ENCODE measurements at regions not wholly inside any gene's neighbourhood (a gene's known extent, or its start where the extent isn't known, plus 50 kb on each side); places are given as distances from the start of the nearest gene placed in this dataset.

GRCh38 chr21:20942523-20942922 is 55.7 kb upstream of the NCAM2 start:
- intact Hi-C loops (cut with micrococcal nuclease; ENCODE audit: unreplicated experiment), result no loop called here
- TF ChIP-seq CTCF (conservative IDR thresholded peaks at IDR 0.05; ENCODE audit: low read length) (no peak), EZH2phosphoT487 (IDR thresholded peaks at IDR 0.05; ENCODE audit: borderline replicate concordance, low read depth, low read length) (no peak)
- POLR2A ChIA-PET, result interaction anchor here (0.6 kb wide), 1 partner anchor 75 kb away, joined by 4 read pairs; no protein-coding TSS in a partner anchor
- Histone ChIP-seq H4K20me1 (ENCODE audit: insufficient read depth, low read length) (no peaks in the 10 kb centered on the region), H3K9me3 (ENCODE audit: low read length) (peaks cover 34% of the 10 kb centered on the region; the same call in 1 of the 2 replicates), H3K9me2 (ENCODE audit: insufficient read depth, low read length) (no peaks in the 10 kb centered on the region), H3K4me3 (ENCODE audit: low read depth, low read length, poor library complexity, severe bottlenecking) (no peak overlapping the region), H3K4me2 (ENCODE audit: low read length) (no peak overlapping the region), H3K4me1 (ENCODE audit: insufficient read depth, low read length, poor library complexity, severe bottlenecking) (no peaks in the 10 kb centered on the region), H2AFZ (ENCODE audit: low read length) (no peak overlapping the region), H3K27ac (ENCODE audit: low read depth, low read length, poor library complexity, severe bottlenecking) (no peak overlapping the region), H3K79me2 (ENCODE audit: insufficient read depth, low read depth, low read length) (no peaks in the 10 kb centered on the region), H3K36me3 (ENCODE audit: insufficient read depth, low read length) (no peaks in the 10 kb centered on the region)
- no peak for DNase-seq (ENCODE audit: low spot score)
- BruUV-seq (replicated peaks), result no TSS peak
- CTCF ChIA-PET (ENCODE audit: unreplicated experiment), result no interaction called here

GRCh38 chr21:20943561-20943997 is 54.6 kb upstream of the NCAM2 start:
- intact Hi-C loops (cut with micrococcal nuclease; ENCODE audit: unreplicated experiment), result no loop called here
- peaks cover 33% of the 10 kb centered on the region; the same call in 1 of the 2 replicates for H3K9me3 ChIP-seq (ENCODE audit: low read length)
- H3K36me3 ChIP-seq (ENCODE audit: insufficient read depth, low read length), result no peaks in the 10 kb centered on the region
- POLR2A ChIA-PET, result no interaction called here
- H3K4me2 ChIP-seq (ENCODE audit: low read length), result no peak overlapping the region
- H3K9me2 ChIP-seq (ENCODE audit: insufficient read depth, low read length), result no peaks in the 10 kb centered on the region
- H3K4me1 ChIP-seq (ENCODE audit: insufficient read depth, low read length, poor library complexity, severe bottlenecking), result no peaks in the 10 kb centered on the region
- no peak for DNase-seq (ENCODE audit: low spot score)
- H3K4me3 ChIP-seq (ENCODE audit: low read depth, low read length, poor library complexity, severe bottlenecking), result no peak overlapping the region
- H4K20me1 ChIP-seq (ENCODE audit: insufficient read depth, low read length), result no peaks in the 10 kb centered on the region
- no peak for TF ChIP-seq CTCF (conservative IDR thresholded peaks at IDR 0.05; ENCODE audit: low read length)
- no peak for TF ChIP-seq EZH2phosphoT487 (IDR thresholded peaks at IDR 0.05; ENCODE audit: borderline replicate concordance, low read depth, low read length)
- no TSS peak for BruUV-seq (replicated peaks)
- H2AFZ ChIP-seq (ENCODE audit: low read length), result no peak overlapping the region
- no peaks in the 10 kb centered on the region for H3K79me2 ChIP-seq (ENCODE audit: insufficient read depth, low read depth, low read length)
- CTCF ChIA-PET (ENCODE audit: unreplicated experiment), result no interaction called here
- H3K27ac ChIP-seq (ENCODE audit: low read depth, low read length, poor library complexity, severe bottlenecking), result no peak overlapping the region

- ChIA-PET POLR2A (no interaction called here), CTCF (ENCODE audit: unreplicated experiment) (no interaction called here)
- H3K9me2 ChIP-seq (ENCODE audit: insufficient read depth, low read length), result no peaks in the 10 kb centered on the region
- no peak overlapping the region for H3K4me2 ChIP-seq (ENCODE audit: low read length)
- no peak overlapping the region for H3K27ac ChIP-seq (ENCODE audit: low read depth, low read length, poor library complexity, severe bottlenecking)
- no peak overlapping the region for H2AFZ ChIP-seq (ENCODE audit: low read length)
- intact Hi-C loops (cut with micrococcal nuclease; ENCODE audit: unreplicated experiment), result no loop called here
- H3K9me3 ChIP-seq (ENCODE audit: low read length), result peaks cover 31% of the 10 kb centered on the region
- no TSS peak for BruUV-seq (replicated peaks)
- no peaks in the 10 kb centered on the region for H3K4me1 ChIP-seq (ENCODE audit: insufficient read depth, low read length, poor library complexity, severe bottlenecking)
- no peaks in the 10 kb centered on the region for H4K20me1 ChIP-seq (ENCODE audit: insufficient read depth, low read length)
- H3K79me2 ChIP-seq (ENCODE audit: insufficient read depth, low read depth, low read length), result no peaks in the 10 kb centered on the region
- no peak for TF ChIP-seq CTCF (conservative IDR thresholded peaks at IDR 0.05; ENCODE audit: low read length)
- TF ChIP-seq EZH2phosphoT487 (IDR thresholded peaks at IDR 0.05; ENCODE audit: borderline replicate concordance, low read depth, low read length), result no peak
- no peak for DNase-seq (ENCODE audit: low spot score)
- no peaks in the 10 kb centered on the region for H3K36me3 ChIP-seq (ENCODE audit: insufficient read depth, low read length)
- no peak overlapping the region for H3K4me3 ChIP-seq (ENCODE audit: low read depth, low read length, poor library complexity, severe bottlenecking)
These were observed 54.1 kb upstream of the NCAM2 start for GRCh38 chr21:20944139-20944538.

Measured in OCI-LY7 (cell line).